Panc1 (cell line): ENCODE measurements at regions not wholly inside any gene's neighbourhood (a gene's known extent, or its start where the extent isn't known, plus 50 kb on each side); places are given as distances from the start of the nearest gene placed in this dataset.
"Not testable (repeated sequence)": the region's sequence is repeated elsewhere in the genome, so short reads cannot be mapped to it uniquely, and the experiment has no call there.

ENCODE experiments used
- ATAC-seq: fragments of 200-7000 bp; cut with Tn5 transposase; 2 replicates; pipeline ENCODE4 v1.9.1; 2020; ENCODE audit warnings: mild to moderate bottlenecking, moderate library complexity
- BruUV-seq: library from RNA; stranded (reverse); fragments of 400-500 nt; replicated peaks from 2 replicates; lab custom pipeline; 2021; lab: Mats Ljungman, UMichigan
- CTCF ChIA-PET: fragments of 300-600 bp; sonication (Branson Sonifier 250); formaldehyde crosslinking; loops from one replicate; lab custom pipeline; 2022; ENCODE audit warnings: antibody characterized with exemption; lab: Charles Lee
- POLR2A ChIA-PET: fragments of 300-600 bp; sonication (Branson Sonifier 250); formaldehyde crosslinking; loops from one replicate; lab custom pipeline; 2022; ENCODE audit warnings: antibody characterized with exemption; lab: Charles Lee
- DNase-seq: peaks from one replicate; pipeline ENCODE4 v3.0.0-alpha.2; 2010; ENCODE audit warnings: low read depth, low spot score
- H3K27ac ChIP-seq: 2 replicates; pipeline ENCODE4 v1.5.1; 2011; ENCODE audit warnings: mild to moderate bottlenecking, low read length, inconsistent platforms
- H3K27me3 ChIP-seq: fragments of 200-500 bp; sonication (Bioruptor generic); 2 replicates; pipeline ENCODE4 v1.6.0; 2014; ENCODE audit warnings: low read length, inconsistent platforms; ENCODE audit not compliant: control insufficient read depth, insufficient read depth
- H3K36me3 ChIP-seq: fragments of 200-500 bp; sonication (Bioruptor generic); 2 replicates; pipeline ENCODE4 v1.5.1; 2014; ENCODE audit warnings: inconsistent platforms, mild to moderate bottlenecking, low read length, moderate library complexity; ENCODE audit not compliant: control insufficient read depth, insufficient read depth
- H3K4me1 ChIP-seq: 2 replicates; pipeline ENCODE4 v1.5.1; 2011; ENCODE audit warnings: inconsistent platforms, mild to moderate bottlenecking, low read length, moderate library complexity; ENCODE audit not compliant: control insufficient read depth, insufficient read depth
- H3K4me3 ChIP-seq, 2 experiments: 2 replicates each; pipeline ENCODE4 v1.5.1; 2011 to 2012; ENCODE audit warnings: low read depth in 2 of 2, low read length in 2 of 2, mild to moderate bottlenecking in 2 of 2, inconsistent platforms in 1 of 2, moderate library complexity in 1 of 2
- H3K9me3 ChIP-seq: fragments of 200-500 bp; sonication (Bioruptor generic); 2 replicates; pipeline ENCODE4 v1.5.1; 2014; ENCODE audit warnings: low read depth, mild to moderate bottlenecking, inconsistent platforms, low read length, moderate library complexity; ENCODE audit not compliant: control insufficient read depth, insufficient read depth
- POLR2AphosphoS5 ChIP-seq: IDR thresholded peaks from 2 replicates; pipeline ENCODE4 v1.6.1; 2012; ENCODE audit warnings: mild to moderate bottlenecking, low read depth, low read length, moderate library complexity
- SIN3A ChIP-seq: IDR thresholded peaks from 2 replicates; pipeline ENCODE4 v1.6.1; 2012; ENCODE audit warnings: low read depth, mild to moderate bottlenecking, low read length, moderate library complexity, borderline replicate concordance; ENCODE audit not compliant: insufficient read depth
- TCF7L2 ChIP-seq: IDR thresholded peaks from 2 replicates; pipeline ENCODE4 v1.6.1; 2011; ENCODE audit warnings: mild to moderate bottlenecking, low read depth, low read length, inconsistent platforms
- in situ Hi-C: cut with HindIII; loops from 2 replicates; pipeline ENCODE4 v1.10.0; 2016; ENCODE audit warnings: low sequenced_read_pairs, low pct_unique_long_range_greater_than_20kb
- intact Hi-C: fragments of 100-400 bp; cut with micrococcal nuclease; formaldehyde crosslinking; loops from one replicate; pipeline ENCODE4 v1.10.0; 2022; ENCODE audit not compliant: unreplicated experiment
- TF ChIP-seq, protein P1 (sequence below), 2 experiments: IDR thresholded peaks; 2 replicates each; pipeline ENCODE4 v1.6.1; 2011 to 2012; ENCODE audit warnings: low read depth in 2 of 2, control low read depth in 1 of 2, low read length in 1 of 2, mild to moderate bottlenecking in 1 of 2, moderate library complexity in 1 of 2; ENCODE audit not compliant: insufficient read depth in 1 of 2
- TF ChIP-seq, protein P2 (sequence below): fragments of 450-650 bp; IDR thresholded peaks from 2 replicates; pipeline ENCODE4 v1.5.1; 2017; ENCODE audit warnings: mild to moderate bottlenecking

DNA sequence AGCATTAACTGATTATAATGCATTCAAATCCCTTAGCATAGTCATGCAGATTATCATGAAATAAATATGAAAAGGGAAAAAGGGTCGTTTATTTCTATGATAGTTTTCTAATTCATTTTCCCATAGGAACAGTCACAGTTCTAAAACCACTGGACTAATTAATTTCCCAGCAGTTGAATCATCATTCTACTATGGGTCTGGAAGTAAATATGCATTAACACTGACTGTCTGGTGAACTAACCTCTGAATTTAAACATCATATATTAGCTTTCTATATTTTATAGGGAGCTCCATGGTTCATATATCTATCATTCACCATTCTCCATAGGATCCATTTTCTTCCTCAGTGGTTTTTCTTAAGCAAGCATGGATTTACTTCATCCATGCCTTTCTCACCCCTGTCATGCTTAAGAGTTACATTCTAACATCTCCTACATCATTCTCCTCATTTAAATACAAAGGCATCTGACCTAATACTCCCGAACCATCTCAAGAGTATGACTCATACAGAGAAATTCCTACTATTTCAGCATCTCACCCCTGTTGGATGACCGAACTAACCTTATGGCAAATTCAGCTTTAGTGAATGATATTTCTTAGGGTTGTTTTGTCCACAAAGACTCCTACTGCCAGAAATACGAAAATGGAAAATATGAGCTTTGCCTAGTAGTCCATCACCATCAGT, 198.7 kb upstream of the ADAMTS3 start:
- Histone ChIP-seq H3K4me1 (no peaks in the 10 kb centered on the region), H3K4me3 (no peak overlapping the region), H3K9me3 (no peaks in the 10 kb centered on the region), H3K27me3 (no peaks in the 10 kb centered on the region), H3K36me3 (no peaks in the 10 kb centered on the region), H3K27ac (no peak overlapping the region)
- BruUV-seq = no TSS peak
- intact Hi-C loops = no loop called here
- in situ Hi-C loops = no loop called here
- CTCF ChIA-PET = no interaction called here
- DNase-seq (no peak), ATAC-seq (no peak)
- no peak for TF ChIP-seq SIN3A
- TF ChIP-seq, protein P1, sequence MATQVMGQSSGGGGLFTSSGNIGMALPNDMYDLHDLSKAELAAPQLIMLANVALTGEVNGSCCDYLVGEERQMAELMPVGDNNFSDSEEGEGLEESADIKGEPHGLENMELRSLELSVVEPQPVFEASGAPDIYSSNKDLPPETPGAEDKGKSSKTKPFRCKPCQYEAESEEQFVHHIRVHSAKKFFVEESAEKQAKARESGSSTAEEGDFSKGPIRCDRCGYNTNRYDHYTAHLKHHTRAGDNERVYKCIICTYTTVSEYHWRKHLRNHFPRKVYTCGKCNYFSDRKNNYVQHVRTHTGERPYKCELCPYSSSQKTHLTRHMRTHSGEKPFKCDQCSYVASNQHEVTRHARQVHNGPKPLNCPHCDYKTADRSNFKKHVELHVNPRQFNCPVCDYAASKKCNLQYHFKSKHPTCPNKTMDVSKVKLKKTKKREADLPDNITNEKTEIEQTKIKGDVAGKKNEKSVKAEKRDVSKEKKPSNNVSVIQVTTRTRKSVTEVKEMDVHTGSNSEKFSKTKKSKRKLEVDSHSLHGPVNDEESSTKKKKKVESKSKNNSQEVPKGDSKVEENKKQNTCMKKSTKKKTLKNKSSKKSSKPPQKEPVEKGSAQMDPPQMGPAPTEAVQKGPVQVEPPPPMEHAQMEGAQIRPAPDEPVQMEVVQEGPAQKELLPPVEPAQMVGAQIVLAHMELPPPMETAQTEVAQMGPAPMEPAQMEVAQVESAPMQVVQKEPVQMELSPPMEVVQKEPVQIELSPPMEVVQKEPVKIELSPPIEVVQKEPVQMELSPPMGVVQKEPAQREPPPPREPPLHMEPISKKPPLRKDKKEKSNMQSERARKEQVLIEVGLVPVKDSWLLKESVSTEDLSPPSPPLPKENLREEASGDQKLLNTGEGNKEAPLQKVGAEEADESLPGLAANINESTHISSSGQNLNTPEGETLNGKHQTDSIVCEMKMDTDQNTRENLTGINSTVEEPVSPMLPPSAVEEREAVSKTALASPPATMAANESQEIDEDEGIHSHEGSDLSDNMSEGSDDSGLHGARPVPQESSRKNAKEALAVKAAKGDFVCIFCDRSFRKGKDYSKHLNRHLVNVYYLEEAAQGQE (IDR thresholded peaks at IDR 0.05; ENCODE audit: insufficient read depth in 1 of 2, low read depth in 2 of 2, low read length in 1 of 2) = no peak
- TF ChIP-seq TCF7L2 = no peak
- no peak for TF ChIP-seq POLR2AphosphoS5
- TF ChIP-seq, protein P2, sequence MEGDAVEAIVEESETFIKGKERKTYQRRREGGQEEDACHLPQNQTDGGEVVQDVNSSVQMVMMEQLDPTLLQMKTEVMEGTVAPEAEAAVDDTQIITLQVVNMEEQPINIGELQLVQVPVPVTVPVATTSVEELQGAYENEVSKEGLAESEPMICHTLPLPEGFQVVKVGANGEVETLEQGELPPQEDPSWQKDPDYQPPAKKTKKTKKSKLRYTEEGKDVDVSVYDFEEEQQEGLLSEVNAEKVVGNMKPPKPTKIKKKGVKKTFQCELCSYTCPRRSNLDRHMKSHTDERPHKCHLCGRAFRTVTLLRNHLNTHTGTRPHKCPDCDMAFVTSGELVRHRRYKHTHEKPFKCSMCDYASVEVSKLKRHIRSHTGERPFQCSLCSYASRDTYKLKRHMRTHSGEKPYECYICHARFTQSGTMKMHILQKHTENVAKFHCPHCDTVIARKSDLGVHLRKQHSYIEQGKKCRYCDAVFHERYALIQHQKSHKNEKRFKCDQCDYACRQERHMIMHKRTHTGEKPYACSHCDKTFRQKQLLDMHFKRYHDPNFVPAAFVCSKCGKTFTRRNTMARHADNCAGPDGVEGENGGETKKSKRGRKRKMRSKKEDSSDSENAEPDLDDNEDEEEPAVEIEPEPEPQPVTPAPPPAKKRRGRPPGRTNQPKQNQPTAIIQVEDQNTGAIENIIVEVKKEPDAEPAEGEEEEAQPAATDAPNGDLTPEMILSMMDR = no peak
- POLR2A ChIA-PET = no interaction called here

DNA sequence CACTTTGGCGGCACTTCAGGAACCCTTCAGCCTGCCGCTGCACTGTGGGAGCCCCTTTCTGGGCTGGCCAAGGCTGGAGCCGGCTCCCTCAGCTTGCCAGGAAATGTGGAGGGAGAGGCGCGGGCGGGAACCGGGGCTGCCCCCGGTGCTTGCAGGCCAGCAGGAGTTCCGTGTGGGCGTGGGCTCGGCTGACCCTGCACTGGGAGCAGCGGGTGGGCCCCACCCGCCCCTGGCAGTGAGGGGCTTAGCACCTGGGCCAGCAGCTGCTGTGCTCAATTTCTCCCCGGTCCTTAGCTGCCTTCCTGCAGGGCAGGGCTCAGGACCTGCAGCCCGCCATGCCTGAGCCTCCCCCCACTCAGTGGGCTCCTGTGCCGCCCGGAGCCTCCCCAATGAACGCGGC, 196.8 kb upstream of the ADAMTS3 start:
- H3K36me3 ChIP-seq, POLR2A ChIA-PET, BruUV-seq, H3K27me3 ChIP-seq, H3K4me1 ChIP-seq, ATAC-seq, CTCF ChIA-PET, in situ Hi-C loops, H3K27ac ChIP-seq, intact Hi-C loops, H3K4me3 ChIP-seq, DNase-seq, H3K9me3 ChIP-seq: not testable (repeated sequence)

DNA sequence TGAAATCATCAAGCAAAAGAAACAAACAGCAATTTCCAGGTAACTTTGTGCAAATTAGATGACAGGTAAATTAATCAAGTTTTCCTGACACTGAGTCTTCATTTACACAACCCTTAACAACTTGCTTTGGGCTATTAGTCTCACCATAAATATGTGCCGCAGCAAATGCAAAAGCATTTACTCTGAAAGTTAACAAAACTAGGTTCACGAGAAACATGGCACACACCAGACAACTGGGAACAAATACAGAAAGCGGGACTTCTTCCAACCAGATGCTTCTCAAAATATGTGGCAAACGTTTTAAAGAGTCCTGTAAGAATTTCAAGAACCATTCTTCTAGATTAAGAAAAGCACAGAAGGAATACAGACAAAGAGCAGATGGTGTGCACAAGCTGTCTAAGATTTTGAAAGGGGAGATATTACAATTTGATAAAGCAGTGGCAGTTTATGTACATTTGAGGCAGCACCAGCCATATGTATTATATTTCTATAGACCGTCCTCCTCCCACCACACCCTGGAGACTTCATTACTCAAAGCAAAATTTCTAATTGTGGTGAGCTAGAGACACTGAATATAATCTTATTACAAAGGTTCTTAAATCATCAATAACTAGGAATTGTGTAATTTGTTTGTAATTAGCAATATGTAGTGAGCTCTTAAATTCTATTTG, 192.5 kb upstream of the ADAMTS3 start:
- no TSS peak for BruUV-seq
- ATAC-seq (no peak), DNase-seq (no peak)
- Histone ChIP-seq H3K27me3 (no peaks in the 10 kb centered on the region), H3K4me3 (no peak overlapping the region), H3K36me3 (no peaks in the 10 kb centered on the region), H3K9me3 (no peaks in the 10 kb centered on the region), H3K4me1 (no peaks in the 10 kb centered on the region), H3K27ac (no peak overlapping the region)
- intact Hi-C loops (no loop called here), in situ Hi-C loops (no loop called here)
- CTCF ChIA-PET = no interaction called here
- TF ChIP-seq, protein P1 (IDR thresholded peaks at IDR 0.05; ENCODE audit: insufficient read depth in 1 of 2, low read depth in 2 of 2, low read length in 1 of 2) = no peak
- POLR2A ChIA-PET = no interaction called here

DNA sequence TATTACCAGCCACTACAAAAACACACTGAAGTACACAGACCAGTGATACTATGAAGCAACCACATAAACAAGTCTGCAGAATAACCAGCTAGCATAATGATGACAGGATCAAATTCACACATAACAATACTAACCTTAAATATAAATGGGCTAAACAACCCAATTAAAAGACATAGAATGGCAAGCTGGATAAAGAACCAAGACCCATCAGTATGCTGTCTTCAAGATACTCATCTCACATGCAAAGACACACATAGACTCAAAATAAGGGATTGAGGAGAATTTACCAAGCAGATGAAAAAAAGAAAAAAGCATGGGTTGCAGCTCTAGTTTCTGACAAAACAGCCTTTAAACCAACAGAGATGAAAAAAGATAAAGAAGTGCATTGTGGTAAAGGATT, 184.4 kb upstream of the ADAMTS3 start:
- BruUV-seq, CTCF ChIA-PET, H3K9me3 ChIP-seq, DNase-seq, H3K27me3 ChIP-seq, H3K4me1 ChIP-seq, ATAC-seq, H3K27ac ChIP-seq, H3K4me3 ChIP-seq, intact Hi-C loops, POLR2A ChIA-PET, H3K36me3 ChIP-seq, in situ Hi-C loops: not testable (repeated sequence)
